ENCODE measurements at regions not wholly inside any gene's neighbourhood (a gene's known extent, or its start where the extent isn't known, plus 50 kb on each side); places are given as distances from the start of the nearest gene placed in this dataset.
"Not testable (repeated sequence)": the region's sequence is repeated elsewhere in the genome, so short reads cannot be mapped to it uniquely, and the experiment has no call there.

GRCh38 chr17:6893382-6894205 lies 62.1 kb upstream of the TEKT1 start:
- DNase-seq (ENCODE audit: low read depth in 2 of 2) = no peak

- peak in 1 of 2 experiments; percentile 17 for DNase-seq (ENCODE audit: low read depth in 2 of 2)
Measured at GRCh38 chr17:6894206-6894528, 62.6 kb upstream of the TEKT1 start.

- no peak for DNase-seq (ENCODE audit: low read depth in 2 of 2)
Measured at GRCh38 chr17:6901086-6901485, 69.6 kb upstream of the TEKT1 start.

- no peak for DNase-seq (ENCODE audit: low read depth in 2 of 2)
Measured at GRCh38 chr17:6903326-6903900, 71.9 kb upstream of the TEKT1 start.

GRCh38 chr17:6908807-6909206 lies 77.3 kb upstream of the TEKT1 start:
- no peak for DNase-seq (ENCODE audit: low read depth in 2 of 2)

GRCh38 chr17:6910987-6911603 lies 79.6 kb upstream of the TEKT1 start:
- DNase-seq (ENCODE audit: low read depth in 2 of 2) = no peak

- no peak for DNase-seq (ENCODE audit: low read depth in 2 of 2)
Measured at GRCh38 chr17:6912110-6913051, 80.9 kb upstream of the TEKT1 start.

GRCh38 chr17:6913608-6914443 lies 82.0 kb upstream of the ALOX12 start:
- peak; percentile 42 to 81 for DNase-seq (ENCODE audit: low read depth in 2 of 2)

- DNase-seq (ENCODE audit: low read depth in 2 of 2) = no peak
Measured at GRCh38 chr17:6914711-6915110, 81.1 kb upstream of the ALOX12 start.

- no peak for DNase-seq (ENCODE audit: low read depth in 2 of 2)
Measured at GRCh38 chr17:6915620-6916019, 80.2 kb upstream of the ALOX12 start.

GRCh38 chr17:6919158-6919557 lies 76.7 kb upstream of the ALOX12 start:
- DNase-seq (ENCODE audit: low read depth in 2 of 2) = no peak

- DNase-seq (ENCODE audit: low read depth in 2 of 2) = no peak
Measured at GRCh38 chr17:6923385-6923784, 72.5 kb upstream of the ALOX12 start.

GRCh38 chr17:6924208-6924607 lies 71.6 kb upstream of the ALOX12 start:
- DNase-seq (ENCODE audit: low read depth in 2 of 2) = no peak

GRCh38 chr17:6926667-6927066 lies 69.2 kb upstream of the ALOX12 start:
- no peak for DNase-seq (ENCODE audit: low read depth in 2 of 2)

- no peak for DNase-seq (ENCODE audit: low read depth in 2 of 2)
Measured at GRCh38 chr17:6927290-6928126, 68.3 kb upstream of the ALOX12 start.

- DNase-seq (ENCODE audit: low read depth in 2 of 2) = no peak
Measured at GRCh38 chr17:6928193-6928592, 67.7 kb upstream of the ALOX12 start.

GRCh38 chr17:6930749-6931148 lies 65.1 kb upstream of the ALOX12 start:
- DNase-seq (ENCODE audit: low read depth in 2 of 2) = no peak

- DNase-seq (ENCODE audit: low read depth in 2 of 2) = not testable (repeated sequence)
Measured at GRCh38 chr17:6934544-6934943, 61.3 kb upstream of the ALOX12 start.

GRCh38 chr17:6936370-6937028 lies 59.4 kb upstream of the ALOX12 start:
- no peak for DNase-seq (ENCODE audit: low read depth in 2 of 2)

- no peak for DNase-seq (ENCODE audit: low read depth in 2 of 2)
Measured at GRCh38 chr17:6938637-6939036, 57.2 kb upstream of the ALOX12 start.

Data from stimulated activated CD4-positive, alpha-beta T cell treated with anti-CD3 and anti-CD28 coated beads, Interleukin-12 subunit alpha, Interleukin-12 subunit beta, amount 100 ng/mL, for 24 hours (primary cell).